BJ (cell line): ENCODE measurements at regions not wholly inside any gene's neighbourhood (a gene's known extent, or its start where the extent isn't known, plus 50 kb on each side); places are given as distances from the start of the nearest gene placed in this dataset.

Source experiments
- CTCF ChIA-PET: fragments of 350-600 bp; formaldehyde crosslinking; extraction: SDS; loops from one replicate; lab custom pipeline; 2021; ENCODE audit warnings: antibody characterized with exemption, inconsistent platforms; lab: Yijun Ruan, JAX
- POLR2A ChIA-PET: fragments of 300-600 bp; sonication (Branson Sonifier 250); formaldehyde crosslinking; extraction: SDS; loops from one replicate; lab custom pipeline; 2021; ENCODE audit warnings: antibody characterized with exemption; lab: Charles Lee
- DNase-seq: peaks from one replicate; pipeline ENCODE4 v3.0.0-alpha.2; 2011; ENCODE audit warnings: low read depth
- H3K27me3 ChIP-seq: 2 replicates; pipeline ENCODE4 v1.6.0; 2011; ENCODE audit warnings: low read length; ENCODE audit not compliant: control insufficient read depth, insufficient read depth
- H3K36me3 ChIP-seq: 2 replicates; pipeline ENCODE4 v1.5.1; 2011; ENCODE audit warnings: low read length; ENCODE audit not compliant: control insufficient read depth, insufficient read depth
- H3K4me3 ChIP-seq: 2 replicates; pipeline ENCODE4 v1.5.1; 2011; ENCODE audit warnings: low read depth, mild to moderate bottlenecking, control low read depth, low read length
- CTCF ChIP-seq: IDR thresholded peaks from 2 replicates; pipeline ENCODE4 v1.5.1; 2011; ENCODE audit warnings: low read depth, mild to moderate bottlenecking, control low read depth, inconsistent platforms, low read length, moderate library complexity; ENCODE audit not compliant: insufficient read depth

GRCh38 chr1:239730378-239730777 is 344.0 kb downstream of the CHRM3 start:
- Histone ChIP-seq H3K36me3 (no peaks in the 10 kb centered on the region), H3K27me3 (no peaks in the 10 kb centered on the region), H3K4me3 (no peak overlapping the region)
- no peak for DNase-seq
- CTCF ChIA-PET, result no interaction called here
- POLR2A ChIA-PET, result no interaction called here
- TF ChIP-seq CTCF, result no peak

GRCh38 chr1:239731082-239731748 is 344.8 kb downstream of the CHRM3 start:
- Histone ChIP-seq H3K27me3 (no peaks in the 10 kb centered on the region), H3K36me3 (no peaks in the 10 kb centered on the region), H3K4me3 (no peak overlapping the region)
- ChIA-PET POLR2A (no interaction called here), CTCF (interaction anchor here (0.7 kb wide), 1 partner anchor 1571 kb away, joined by 3 read pairs; no protein-coding TSS in a partner anchor)
- TF ChIP-seq CTCF, result no peak
- no peak for DNase-seq

- POLR2A ChIA-PET, result no interaction called here
- TF ChIP-seq CTCF, result no peak
- DNase-seq, result no peak
- Histone ChIP-seq H3K36me3 (no peaks in the 10 kb centered on the region), H3K4me3 (no peak overlapping the region), H3K27me3 (no peaks in the 10 kb centered on the region)
- CTCF ChIA-PET, result no interaction called here
These were observed 346.4 kb downstream of the CHRM3 start for GRCh38 chr1:239732770-239733169.

GRCh38 chr1:239733995-239734394 is 347.6 kb downstream of the CHRM3 start:
- H3K27me3 ChIP-seq, result no peaks in the 10 kb centered on the region
- ChIA-PET POLR2A (no interaction called here), CTCF (no interaction called here)
- no peak for TF ChIP-seq CTCF
- DNase-seq, result no peak
- no peaks in the 10 kb centered on the region for H3K36me3 ChIP-seq
- H3K4me3 ChIP-seq, result no peak overlapping the region

- ChIA-PET CTCF (no interaction called here), POLR2A (no interaction called here)
- Histone ChIP-seq H3K27me3 (no peaks in the 10 kb centered on the region), H3K36me3 (no peaks in the 10 kb centered on the region), H3K4me3 (no peak overlapping the region)
- no peak for DNase-seq
- no peak for TF ChIP-seq CTCF
These were observed 348.7 kb downstream of the CHRM3 start for GRCh38 chr1:239735111-239735510.
